ENCODE measurements at regions not wholly inside any gene's neighbourhood (a gene's known extent, or its start where the extent isn't known, plus 50 kb on each side); places are given as distances from the start of the nearest gene placed in this dataset.

DNA sequence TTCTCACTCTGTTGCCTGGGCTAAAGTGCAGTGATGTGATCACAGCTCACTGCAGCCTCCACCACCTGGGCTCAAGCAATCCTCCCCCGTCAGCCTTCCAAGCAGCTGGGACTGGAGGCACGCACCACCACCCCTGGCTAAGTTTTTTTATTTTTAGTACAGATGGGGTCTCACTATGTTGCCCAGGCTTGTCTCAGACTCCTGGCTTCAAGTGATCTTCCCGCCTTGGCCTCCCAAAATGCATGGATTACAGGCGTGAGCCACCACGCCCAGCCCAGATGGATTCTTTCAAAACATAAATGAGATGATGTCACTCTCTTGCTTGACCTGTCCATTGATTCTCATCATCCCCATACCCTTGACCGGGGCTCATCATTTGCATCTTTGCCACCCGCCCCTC lies 72.6 kb upstream of the SLC6A6 start:
- ATAC-seq = no peak
- intact Hi-C loops (cut with DNase I) = no loop called here
- DNase-seq (ENCODE audit: low spot score) = no peak

DNA sequence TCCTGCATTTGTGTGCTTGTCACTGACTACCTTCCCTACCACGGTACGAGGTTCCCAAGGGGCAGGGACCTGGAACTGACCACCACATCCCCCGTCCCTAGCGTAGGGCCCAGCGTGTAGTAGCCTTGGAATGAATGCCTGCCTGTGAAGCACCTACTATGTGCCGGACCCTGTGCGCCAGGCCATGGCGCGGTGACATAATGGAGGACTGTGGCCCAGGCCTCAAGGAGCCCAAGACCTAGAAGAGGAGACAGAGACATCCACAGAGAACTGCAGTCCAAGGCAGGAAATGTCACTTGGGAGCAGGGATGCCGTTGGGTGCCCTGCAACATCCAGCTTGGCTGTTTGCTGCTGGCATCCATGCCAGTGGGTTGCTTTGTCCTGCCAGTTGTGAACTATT lies 71.9 kb upstream of the SLC6A6 start:
- no peak for DNase-seq (ENCODE audit: low spot score)
- intact Hi-C loops (cut with DNase I) = no loop called here
- ATAC-seq = no peak

DNA sequence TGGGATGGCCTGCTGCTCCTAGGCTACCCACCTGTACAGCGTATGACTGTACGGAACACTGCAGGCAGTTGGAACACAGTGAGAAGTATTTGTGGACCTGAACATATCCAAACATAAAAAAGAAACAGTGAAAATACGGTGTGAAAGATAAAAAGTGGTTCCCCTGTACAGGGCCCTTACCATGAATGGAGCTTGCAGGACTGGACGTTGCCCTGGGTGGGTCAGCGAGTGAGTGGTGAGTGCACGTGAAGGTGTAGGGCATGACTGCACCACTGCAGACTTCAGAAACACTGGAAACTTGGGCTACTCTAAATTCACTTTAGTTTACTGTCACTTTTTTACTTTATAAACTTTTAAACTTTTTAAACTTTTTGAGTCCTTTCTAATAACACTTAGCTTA lies 71.2 kb upstream of the SLC6A6 start:
- ATAC-seq = no peak
- no peak for DNase-seq (ENCODE audit: low spot score)

DNA sequence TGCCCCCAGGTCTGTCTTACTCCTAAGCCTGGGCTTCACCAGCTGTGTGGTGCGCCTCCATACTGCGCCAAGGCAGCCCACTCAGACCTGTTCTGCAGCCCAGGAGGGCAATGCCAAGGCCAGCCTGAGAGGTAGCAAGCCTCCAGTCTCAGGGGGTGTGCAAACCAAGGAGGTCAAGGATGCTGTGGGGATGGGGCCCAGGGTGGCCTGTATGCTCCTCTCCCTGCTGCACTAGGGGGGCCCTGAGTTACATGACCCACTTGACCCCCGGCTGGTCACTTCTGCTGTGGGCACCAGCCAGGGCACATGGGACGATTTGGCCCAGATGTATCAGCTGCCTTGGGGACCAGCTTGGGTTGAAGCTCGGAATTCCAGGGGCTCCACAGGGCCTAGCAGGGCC lies 70.0 kb upstream of the SLC6A6 start:
- no peak for DNase-seq (ENCODE audit: low spot score)
- ATAC-seq = no peak
- intact Hi-C loops (cut with DNase I) = no loop called here

More for the DNA sequence above, 71.2 kb upstream of the SLC6A6 start:
- intact Hi-C loops (cut with DNase I) = no loop called here

DNA sequence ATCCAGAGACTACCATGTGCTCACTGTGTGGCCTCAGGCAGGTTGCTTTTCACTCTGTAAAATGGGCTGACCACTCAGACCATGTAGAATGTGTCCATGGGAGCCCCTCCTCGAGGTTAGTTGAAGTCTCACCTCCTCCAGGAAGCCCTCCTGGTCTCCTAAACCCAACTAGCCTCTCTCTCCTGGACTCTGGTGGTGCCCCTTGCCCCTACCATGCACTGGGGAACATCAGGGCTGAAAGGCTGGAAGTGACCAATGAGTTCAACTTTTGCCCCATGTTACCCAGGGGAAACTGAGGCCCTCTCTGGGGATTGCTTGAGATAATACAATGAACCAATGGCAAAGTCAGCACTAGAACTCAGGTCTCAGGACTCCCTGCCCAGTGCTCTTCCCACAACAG lies 69.2 kb upstream of the SLC6A6 start:
- intact Hi-C loops (cut with DNase I) = no loop called here
- ATAC-seq (no peak), DNase-seq (ENCODE audit: low spot score) (no peak)

DNA sequence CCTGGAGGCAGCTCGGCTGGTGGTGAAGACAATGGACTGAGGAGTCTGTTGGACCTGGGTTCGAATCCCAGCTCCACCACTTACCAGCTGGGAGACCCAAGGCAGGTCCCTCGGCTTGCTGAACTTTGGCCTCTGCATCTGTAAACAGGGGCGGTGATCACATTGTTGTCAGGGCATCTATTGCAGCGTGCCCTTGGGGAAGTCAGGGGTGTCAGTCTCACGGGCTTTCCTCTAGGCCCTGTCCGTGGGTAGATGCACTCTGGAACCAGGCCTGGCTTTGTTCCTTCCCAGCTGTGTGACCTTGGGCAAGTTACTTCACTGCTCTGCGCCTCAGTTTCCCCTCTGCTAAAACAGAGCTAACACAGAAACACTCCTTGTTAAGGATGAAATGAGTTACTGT lies 68.8 kb upstream of the SLC6A6 start:
- DNase-seq (ENCODE audit: low spot score) = no peak
- intact Hi-C loops (cut with DNase I) = no loop called here
- no peak for ATAC-seq

DNA sequence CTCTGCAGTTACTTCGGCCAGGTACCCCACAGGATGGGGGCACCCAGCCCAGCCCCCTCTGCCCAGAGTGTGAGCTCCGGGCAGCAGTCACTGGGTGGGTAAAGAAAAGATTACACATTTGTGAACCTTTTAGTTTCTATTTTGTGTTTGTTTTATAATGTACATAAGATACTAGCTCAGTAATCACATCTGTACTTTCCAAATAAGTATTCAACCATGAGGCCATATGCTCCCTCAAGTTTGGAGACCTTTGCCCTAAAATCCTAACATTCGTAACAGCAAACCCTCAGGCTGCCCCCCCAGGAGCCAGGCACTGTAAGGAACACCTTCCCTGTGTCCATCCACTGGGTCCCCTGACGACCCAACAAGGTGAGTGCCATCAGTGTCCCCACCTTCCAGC lies 68.3 kb upstream of the SLC6A6 start:
- intact Hi-C loops (cut with DNase I) = no loop called here
- DNase-seq (ENCODE audit: low spot score) (no peak), ATAC-seq (no peak)

DNA sequence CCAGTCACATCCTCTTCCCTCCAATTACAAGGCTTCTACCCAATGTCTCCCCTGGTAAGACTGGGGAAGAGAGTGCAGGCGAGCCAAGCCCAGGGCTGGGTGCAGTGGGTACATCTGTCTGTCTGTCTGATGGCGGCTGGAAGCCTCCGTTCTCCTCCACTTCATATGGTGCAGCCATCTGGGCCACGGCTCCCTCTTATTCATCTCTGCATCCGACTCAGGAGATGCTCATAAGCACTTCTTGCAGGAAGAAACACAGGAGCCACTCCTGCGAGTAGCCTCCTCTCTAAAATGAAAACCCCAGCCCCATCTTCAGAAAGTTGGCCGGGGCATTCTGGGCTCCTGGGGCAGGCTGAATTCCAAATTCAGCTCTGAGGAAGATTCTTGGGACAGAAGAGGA lies 67.5 kb upstream of the SLC6A6 start:
- DNase-seq (ENCODE audit: low spot score) (no peak), ATAC-seq (no peak)
- intact Hi-C loops (cut with DNase I) = no loop called here

DNA sequence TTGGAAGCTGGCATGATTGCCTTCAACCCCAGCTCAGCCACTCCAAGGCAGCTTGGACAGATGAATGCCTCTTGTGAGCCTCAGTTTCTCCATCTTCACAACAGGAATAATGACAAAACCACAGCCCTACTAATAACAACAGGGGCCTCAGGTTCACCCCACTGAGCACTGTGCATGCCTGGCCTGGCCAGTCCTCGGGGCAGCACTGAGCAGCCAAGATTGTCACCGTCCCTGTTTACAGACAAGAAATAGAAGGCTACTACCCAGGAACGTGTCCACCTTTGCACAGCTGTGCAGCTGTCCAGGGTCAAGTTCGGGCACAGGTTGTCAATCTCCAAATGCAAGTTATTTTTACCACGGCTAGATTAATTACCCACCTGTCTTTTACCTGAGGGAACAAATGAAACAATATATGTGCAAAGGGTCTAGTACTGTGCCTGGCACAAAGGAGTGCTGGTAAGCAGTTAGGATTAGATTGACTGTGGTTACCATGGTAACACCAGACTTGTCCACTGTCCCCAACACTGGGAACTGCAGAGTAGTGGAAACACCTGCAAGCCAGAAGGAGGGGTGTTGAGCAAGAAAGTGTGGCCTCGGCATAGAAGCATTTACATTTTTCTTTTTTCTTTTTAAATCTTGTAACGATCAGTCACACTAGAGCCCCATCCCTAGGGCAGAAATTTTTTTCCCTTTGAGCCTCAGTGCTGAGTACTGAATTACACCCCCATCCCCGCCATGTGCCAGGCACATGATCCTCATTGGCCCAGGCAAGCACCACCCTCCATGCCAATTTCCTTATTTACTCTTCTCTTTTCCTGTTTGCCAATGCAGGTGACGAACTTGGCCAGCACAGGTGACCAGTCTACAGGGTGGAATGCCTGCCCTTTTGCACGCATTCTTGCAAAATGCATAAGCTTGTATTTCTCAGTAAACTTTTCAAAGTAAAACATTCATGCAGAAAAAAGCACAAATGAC lies 66.3 kb upstream of the SLC6A6 start:
- intact Hi-C loops (cut with DNase I) = no loop called here
- DNase-seq (ENCODE audit: low spot score) = no peak
- no peak for ATAC-seq

DNA sequence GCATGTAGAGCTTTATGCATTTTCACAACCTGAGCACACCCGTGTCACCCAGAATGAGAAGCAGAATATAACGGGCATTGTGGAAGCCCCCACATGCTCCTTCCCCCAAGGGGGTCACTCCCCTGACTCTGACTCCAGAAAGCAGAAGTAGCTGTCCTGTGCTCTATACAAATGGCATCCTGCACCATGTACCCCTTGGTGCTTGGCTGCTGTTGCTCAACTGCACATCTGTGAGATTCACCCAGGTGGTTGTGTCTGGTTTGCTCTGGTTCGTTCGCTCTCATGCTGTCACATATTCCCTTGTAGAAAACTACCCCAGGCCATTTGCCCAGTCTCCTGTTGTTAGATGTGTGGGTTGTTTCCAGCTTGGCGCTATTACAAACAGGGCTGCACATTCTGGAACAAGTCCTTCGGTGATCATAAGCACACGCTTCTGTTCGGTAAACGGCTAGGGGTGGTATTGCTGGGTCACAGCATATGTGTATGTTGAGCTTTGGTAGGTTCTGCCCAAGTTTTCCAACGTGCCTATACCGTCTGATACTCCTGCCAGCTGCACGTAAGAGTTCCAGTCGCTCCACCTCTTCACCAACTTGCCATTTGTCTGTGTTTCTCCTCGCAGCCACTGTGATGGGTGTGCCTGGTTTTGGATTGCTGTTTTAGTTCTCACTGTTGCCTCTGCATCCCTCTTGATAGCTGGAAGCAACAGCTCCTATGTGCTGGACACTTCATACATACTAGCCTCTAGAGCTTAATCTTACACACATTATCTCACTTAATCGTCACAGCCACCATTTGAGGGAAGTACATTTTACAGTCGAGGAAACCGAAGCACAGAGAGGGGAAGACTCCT lies 65.4 kb upstream of the SLC6A6 start:
- ATAC-seq = no peak
- intact Hi-C loops (cut with DNase I) = no loop called here
- no peak for DNase-seq (ENCODE audit: low spot score)

DNA sequence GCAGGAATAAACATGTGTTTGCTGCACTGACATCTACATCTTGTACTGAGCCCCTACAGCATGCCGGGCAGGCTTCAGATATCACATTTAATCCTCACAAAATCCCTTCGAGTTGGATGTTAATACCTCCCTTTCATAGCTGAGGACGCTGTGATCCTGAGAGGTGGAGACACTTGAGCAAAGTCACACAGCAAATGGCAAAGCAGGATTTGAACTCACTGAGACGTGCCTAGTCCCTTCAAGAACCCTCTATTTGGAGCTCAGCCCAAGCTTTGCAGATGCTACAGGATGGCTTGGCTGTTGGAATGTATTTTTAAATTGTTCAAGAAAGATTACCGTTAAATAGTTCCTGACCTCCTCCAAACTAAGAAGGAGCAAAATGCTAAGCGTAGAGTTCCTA lies 64.6 kb upstream of the SLC6A6 start:
- intact Hi-C loops (cut with DNase I) = no loop called here
- DNase-seq (ENCODE audit: low spot score) = no peak

DNA sequence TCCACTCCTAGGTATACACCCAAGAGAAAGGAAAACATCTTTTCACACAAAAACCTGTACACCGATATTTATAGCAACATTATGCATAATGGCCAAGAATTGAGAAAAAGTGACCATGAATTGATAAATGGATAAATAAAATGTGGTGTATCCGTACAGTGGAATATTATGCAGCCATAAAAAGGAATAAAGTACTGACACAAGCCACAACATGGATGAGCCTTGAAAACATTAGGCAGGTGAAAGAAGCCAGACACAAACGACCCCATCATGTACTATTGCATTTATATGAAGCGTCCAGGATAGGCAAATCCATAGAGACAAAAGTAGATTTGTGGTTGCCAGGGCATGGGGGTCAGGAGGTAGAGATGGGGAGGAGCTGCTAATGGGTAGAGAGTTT lies 64.2 kb upstream of the SLC6A6 start:
- no peak for DNase-seq (ENCODE audit: low spot score)
- intact Hi-C loops (cut with DNase I) = no loop called here
- ATAC-seq = no peak

More for the DNA sequence above, 64.6 kb upstream of the SLC6A6 start:
- ATAC-seq = no peak

DNA sequence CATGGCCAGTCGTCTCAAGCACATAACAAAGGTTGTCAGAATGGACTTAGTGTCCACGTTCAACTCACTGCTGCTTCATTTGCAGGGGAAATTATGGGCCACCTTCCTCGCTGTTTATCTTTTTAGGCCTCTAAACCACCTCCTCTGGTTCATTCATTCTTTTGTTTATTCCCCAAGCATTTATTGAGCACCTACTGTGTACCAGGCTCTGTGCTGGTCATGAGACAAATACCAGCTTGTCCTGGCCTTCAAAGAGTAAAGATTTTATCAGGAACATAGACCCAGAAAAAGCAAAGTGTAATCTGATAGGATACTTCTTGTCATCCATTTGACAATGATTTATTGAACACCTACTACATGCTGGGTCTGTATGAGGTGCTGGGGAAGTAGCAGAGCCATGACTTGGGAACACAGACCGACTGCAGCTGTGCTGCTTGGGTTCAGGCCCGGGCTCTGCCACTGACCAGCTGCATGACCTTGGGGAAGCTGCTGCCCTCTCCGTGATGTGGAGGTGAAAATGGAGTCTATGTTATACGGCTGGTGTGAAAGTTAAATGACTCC lies 63.4 kb upstream of the SLC6A6 start:
- no peak for DNase-seq (ENCODE audit: low spot score)
- intact Hi-C loops (cut with DNase I) = no loop called here
- no peak for ATAC-seq

DNA sequence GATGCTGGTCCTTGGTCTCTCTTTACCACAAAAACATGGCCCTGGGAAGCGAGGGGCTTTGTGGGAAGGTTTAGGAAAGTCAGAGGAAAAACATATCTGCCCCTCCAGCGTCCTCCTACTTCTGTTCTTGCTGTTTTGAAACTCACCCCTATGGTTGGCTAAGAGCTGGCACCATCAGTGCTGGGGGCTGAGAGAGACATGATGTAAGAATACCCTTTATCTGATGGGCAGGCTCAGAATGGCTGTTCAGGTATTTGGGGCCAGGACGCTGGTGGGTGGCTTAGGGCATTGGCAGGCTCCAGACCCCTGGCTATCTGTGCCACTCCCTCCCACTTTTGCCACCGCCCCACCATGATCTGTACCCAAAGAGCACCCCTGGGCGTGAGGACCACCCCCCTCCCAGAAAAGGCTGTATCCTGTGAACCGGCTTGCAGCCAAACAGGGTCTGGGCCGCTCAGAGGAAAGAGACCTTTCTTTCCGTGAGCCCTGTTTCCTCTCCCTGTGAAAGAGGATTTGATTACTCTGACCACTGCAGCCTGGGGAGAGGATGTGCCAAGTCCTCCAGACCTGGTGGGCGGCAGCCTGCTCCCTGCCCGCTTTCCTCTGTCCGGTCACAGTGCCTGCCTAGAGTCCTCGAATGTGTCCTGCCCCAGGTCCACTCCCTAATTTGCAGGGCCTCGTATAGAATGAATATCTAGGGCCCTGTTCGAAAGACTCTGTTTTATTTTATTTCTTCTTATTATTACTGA lies 61.3 kb upstream of the SLC6A6 start:
- DNase-seq (ENCODE audit: low spot score) = no peak
- intact Hi-C loops (cut with DNase I) = no loop called here
- no peak for ATAC-seq

DNA sequence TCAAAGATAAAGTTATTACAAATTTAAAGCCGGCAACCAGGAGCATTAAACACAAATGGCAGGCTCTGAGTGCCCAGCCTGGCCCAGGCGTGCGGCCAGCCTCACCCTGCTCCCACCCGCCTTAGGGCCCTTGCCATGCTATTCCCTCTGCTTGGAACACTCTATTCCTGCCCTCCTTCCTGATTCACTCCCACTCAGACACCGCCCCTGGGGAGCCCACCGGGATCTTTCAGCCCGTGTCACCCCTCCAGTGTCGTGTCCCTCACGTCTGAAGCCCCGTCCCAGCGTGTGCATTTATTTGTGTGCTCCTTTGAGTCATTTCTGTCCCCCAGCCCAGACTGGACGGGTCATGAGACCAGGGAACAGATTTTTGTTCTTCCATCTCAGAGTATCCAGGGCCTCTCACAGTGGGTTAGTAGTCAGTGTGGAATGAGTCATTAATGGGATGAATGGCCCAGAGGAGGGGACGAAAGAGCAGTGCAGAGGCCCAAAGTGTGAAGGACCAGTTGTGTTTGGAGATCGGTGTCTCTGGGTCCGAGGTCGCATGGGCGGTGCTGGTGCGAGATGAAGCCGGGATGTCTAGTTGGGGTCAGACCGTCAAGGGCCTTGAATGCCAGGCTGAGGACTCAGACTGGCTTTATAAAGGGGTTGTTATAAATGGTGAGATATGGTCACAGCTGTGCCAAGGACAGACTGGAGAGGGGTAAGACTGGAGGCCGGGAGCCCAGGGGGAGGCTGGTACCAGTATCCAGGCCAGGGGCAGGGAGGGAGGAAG lies 58.9 kb upstream of the SLC6A6 start:
- intact Hi-C loops (cut with DNase I) = no loop called here
- DNase-seq (ENCODE audit: low spot score) (no peak), ATAC-seq (no peak)

DNA sequence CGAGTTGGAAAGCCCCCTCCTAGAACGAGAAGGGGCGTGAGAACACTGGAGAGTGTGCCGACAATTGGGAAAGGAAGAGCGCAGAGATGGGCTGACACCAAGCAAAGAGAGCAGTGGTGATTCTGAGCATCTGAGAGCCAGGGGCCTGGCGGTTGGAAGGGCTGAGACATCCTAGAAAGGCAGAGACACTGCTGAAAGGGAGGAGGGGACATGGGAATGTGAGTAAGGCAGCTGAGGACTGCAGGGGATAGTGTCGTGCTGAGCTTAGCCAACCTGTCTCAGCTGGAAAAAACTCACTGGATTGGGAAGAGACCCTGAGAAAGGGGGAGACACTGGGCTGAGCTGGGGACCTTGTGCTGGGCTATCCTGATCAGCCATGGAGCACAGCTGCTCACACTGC lies 58.1 kb upstream of the SLC6A6 start:
- no peak for DNase-seq (ENCODE audit: low spot score)
- ATAC-seq = no peak
- intact Hi-C loops (cut with DNase I) = no loop called here

DNA sequence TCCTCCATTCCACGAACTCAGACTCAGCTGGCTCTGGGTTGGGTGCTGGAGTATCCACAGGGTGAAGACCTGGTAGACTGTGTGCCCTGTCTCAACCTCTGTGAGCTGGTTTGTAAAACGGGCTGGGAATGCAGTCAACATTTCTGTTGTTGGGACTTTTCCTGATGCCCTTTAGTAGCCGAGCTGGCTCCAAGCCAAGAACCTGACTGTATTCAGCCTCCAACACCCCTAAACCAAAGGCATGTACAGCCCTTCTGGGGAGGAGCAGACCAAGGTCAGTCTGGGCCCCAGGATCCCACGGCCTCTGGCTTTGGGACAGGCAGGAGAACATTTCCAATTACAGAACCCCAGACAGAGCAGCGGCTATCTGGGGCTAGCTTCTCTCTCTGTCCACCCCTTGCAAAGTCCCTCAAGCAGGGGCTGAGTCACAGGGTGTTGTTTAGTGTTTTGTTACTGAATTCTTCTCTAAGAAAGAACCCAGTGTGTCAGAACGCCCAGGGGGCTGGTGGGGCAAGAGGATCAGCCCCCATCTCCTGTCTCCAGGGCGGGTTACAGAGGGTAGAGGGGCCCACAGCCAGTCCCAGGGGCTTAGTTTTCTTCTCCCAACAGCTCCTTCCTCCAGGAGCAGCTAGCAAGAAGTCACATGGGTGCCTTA lies 56.8 kb upstream of the SLC6A6 start:
- ATAC-seq (peak; percentile 35), DNase-seq (ENCODE audit: low spot score) (no peak)
- intact Hi-C loops (cut with DNase I) = no loop called here

DNA sequence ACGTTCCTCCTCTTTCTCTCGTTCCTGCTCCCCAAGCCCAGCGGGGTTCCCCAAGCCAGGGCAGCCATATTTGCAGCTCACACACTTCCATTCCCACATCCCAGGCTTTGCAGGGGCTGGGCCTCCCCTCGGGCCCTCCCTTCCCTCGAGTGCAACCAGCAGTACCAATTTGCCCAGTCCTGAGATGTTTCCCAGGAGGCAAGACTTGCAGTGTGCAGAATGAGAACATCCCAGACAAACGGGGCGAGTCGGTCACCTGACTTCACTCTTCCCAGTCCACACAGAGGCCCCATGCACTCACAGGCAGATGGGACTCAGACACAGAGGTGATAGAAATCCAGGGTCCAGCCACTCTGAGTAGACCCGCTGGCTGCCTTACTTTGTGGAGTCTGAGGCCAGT lies 56.2 kb upstream of the SLC6A6 start:
- intact Hi-C loops (cut with DNase I) = no loop called here
- no peak for DNase-seq (ENCODE audit: low spot score)
- peak; percentile 16 for ATAC-seq
